Fibroblast of skin of right quadriceps (primary cell): ENCODE measurements at regions not wholly inside any gene's neighbourhood (a gene's known extent, or its start where the extent isn't known, plus 50 kb on each side); places are given as distances from the start of the nearest gene placed in this dataset.

Experiments used
- DNase-seq: peaks from one replicate; pipeline ENCODE4 v3.0.0-alpha.2; 2013

- peak; percentile 7 for DNase-seq
Measured at GRCh38 chr3:118001380-118001779, 1033.3 kb downstream of the IGSF11 start.

GRCh38 chr3:118011910-118012309, 1022.7 kb downstream of the IGSF11 start:
- DNase-seq: no peak

DNA sequence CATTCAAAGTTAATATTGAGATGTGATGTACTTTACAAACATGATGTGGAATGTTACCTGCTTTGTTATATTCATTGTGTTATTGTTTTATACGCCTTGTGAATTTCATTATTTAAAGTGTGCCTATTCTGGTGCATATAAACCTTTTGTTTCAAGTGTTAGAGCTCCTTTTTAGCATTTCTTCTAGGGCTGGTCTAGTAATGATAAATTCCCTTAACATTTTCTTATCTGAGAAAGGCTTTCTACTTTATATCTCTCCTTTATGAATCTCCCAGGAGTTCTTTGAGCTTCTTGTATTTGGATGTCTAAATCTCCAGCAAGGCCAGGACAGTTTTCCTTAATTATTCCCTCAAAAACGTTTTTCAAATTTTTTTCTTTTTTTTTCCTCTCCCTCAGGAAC, 1005.6 kb downstream of the IGSF11 start:
- no peak for DNase-seq

DNA sequence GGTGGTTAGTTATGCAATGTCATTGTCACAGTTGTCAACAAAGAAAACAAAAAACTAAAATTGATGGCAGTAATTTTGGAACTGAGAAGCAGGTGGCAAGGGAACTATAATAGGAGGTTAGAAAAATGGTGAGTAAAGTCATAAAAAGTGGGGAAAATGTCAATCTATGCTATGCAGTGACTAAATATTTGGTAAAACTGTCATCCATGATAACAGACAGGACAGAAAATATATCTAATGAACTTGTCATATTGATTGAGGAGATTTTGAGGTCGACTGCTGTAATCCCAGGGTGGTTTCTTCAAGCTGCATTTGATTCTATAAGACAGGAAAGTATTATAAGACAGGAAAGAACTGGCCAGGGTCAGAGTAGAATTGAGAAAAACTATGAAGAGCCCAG, 998.4 kb downstream of the IGSF11 start:
- DNase-seq: no peak

- DNase-seq: no peak
Measured at GRCh38 chr3:118055381-118055780, 979.3 kb downstream of the IGSF11 start.

DNA sequence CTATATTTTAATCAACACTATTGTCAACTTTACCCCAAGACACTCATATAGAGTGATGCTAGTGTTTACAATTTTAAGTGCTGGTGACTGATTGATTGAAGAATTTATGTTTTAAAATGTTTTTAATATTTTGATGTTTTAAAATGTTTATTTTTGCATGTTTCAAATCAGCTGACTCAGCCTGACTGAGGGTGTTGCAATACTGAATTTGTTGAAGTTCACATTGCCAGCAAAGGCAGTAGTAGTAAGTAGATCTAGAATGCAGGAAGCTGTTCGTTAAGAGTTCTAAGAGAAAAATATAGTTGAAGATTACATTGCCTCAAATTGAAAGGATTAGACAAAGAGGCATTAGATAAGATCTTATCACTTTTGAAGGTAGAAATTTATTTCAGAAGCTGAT, 977.6 kb downstream of the IGSF11 start:
- DNase-seq: no peak

GRCh38 chr3:118059096-118059495, 975.5 kb downstream of the IGSF11 start:
- no peak for DNase-seq

- DNase-seq: no peak
Measured at GRCh38 chr3:118067439-118067838, 967.2 kb downstream of the IGSF11 start.

DNA sequence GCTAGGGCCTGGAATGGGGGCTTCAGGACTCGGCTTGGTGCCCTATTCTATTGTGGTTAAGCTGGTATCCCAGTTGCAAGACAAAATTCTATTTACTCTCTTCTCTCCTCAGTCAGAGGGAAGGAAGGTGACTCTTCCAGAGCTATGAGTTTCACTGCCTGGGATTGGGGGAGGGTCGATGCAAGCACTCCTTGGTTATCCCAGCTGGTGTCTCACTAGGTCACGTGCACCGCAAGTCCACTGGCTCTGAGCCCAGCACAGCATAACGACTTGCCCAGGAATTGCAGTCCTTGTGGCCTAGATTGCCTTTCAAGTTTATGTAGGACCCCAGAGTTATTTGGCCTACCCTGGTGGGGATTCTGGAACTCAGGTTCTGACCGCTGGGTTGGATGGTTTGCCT, 958.8 kb downstream of the IGSF11 start:
- DNase-seq: peak; percentile 2

- DNase-seq: no peak
Measured at GRCh38 chr3:118077332-118077731, 957.3 kb downstream of the IGSF11 start.

GRCh38 chr3:118080889-118081288, 953.8 kb downstream of the IGSF11 start:
- DNase-seq: no peak

- DNase-seq: no peak
Measured at GRCh38 chr3:118088696-118089095, 946.0 kb downstream of the IGSF11 start.

DNA sequence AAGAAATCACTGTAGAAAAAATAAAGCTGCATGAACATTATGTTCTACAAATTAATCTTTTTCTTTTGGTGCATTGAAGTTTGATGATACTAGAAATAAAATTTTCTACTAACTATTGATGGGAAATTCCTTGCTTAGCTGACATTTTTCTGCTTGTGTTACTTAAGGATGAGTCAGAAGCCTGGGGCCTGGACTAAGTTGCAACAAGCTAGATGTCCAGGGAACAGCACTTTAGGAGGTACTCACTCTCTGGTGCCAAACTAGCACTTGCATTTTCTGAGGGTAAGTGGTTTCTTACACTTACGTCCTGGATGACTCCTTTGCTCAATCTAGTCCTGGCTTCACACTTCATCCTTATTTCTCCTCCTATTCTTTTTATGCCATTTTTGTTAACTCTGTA, 945.1 kb downstream of the IGSF11 start:
- DNase-seq: no peak

DNA sequence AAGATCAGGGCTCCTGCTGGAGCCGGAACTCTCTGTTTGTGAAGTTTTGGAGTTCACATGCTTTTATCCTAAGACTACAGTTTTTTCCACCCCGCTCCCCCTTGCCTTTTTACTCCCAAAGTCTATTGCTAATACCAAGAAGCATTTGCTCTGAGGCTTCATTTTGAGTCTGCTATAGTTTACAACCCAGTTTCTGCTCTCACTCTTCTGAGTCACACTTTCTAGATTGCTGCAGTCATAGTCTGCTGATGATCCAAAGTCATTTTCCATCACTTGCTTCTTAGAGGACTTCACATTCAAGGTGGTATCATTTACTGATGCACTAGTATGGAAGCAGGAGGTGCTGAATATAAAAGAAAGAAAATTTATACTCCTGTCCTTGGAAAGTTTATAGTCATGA, 937.4 kb downstream of the IGSF11 start:
- no peak for DNase-seq

DNA sequence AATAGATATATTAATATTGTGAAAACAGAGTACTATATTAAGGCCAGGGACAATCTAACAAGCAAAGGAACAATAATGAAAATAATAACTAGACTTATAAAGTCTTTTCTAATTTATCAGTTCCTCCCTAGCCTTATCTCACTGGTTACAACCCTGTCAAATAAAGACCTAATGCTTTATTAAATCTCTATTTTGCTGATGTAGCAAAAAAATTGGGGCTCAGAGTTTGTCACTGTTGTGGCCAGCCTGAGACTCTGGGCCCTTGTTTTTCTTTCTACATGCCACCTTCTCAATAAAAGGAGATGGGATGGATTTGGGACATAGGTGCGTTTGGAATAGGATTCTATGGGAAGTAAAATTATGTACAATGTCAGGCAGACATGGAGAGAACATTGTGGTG, 937.0 kb downstream of the IGSF11 start:
- DNase-seq: no peak

DNA sequence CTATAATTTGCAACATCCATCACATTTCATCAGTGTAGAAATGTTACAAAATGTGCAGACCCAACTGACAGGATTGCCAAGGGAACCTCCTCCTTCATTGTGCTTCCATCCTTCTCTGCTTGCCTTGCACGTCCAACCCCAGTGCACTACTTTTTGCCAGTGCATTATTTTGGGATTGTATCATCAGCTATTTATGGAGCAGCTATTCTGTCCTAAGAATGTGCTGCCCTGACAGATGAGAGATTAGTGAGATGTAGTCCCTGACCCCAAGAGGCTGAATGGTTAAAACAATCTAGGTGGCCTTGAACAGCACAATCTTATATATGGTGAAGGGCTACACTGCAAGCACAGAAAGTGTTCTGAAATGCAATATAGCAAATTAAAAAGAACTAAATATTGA, 935.8 kb downstream of the IGSF11 start:
- no peak for DNase-seq

GRCh38 chr3:118101891-118102290, 932.8 kb downstream of the IGSF11 start:
- no peak for DNase-seq

- DNase-seq: no peak
Measured at GRCh38 chr3:118102737-118103136, 931.9 kb downstream of the IGSF11 start.

- no peak for DNase-seq
Measured at GRCh38 chr3:118108201-118108600, 926.4 kb downstream of the IGSF11 start.

DNA sequence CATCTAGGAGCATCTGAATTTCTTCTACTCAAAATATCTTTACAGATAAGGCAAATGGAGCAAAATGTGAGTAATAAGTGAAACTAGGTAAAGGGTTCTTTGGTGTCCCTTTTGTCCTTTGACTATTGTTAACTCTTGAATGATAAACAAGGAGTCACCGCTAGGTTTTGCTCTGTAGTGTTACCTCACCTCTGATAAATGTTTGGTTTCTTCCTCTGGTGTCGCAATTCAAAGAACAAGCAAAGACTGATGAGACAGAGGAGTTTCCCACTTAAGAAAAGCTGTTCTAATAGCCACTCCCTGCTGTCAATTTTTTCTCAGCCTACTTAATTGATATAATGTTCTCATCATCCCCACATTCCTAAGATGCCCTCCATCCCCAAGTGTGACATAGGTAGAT, 925.9 kb downstream of the IGSF11 start:
- DNase-seq: no peak

- DNase-seq: peak; percentile 2
Measured at GRCh38 chr3:118110211-118110610, 924.4 kb downstream of the IGSF11 start.

DNA sequence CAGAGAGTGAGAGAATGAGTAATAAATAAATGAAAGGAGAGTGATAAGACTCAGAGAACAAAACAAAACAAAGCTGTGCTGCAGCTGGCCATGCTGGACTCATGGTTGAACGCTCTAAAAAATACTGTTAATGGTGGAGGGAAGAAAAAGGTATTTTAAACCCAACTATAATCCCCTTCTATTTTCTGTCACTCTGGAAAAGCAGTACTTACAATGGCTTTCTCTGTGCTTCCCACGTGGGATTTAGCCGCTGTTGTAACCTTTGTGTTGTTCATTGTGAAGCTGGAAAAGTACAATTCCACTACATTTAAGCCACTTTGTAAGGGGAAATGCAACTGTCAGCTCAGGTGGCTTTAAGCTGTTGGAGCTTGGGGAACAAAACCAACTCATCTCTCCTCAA, 917.7 kb downstream of the IGSF11 start:
- DNase-seq: no peak

GRCh38 chr3:118126751-118127150, 907.9 kb downstream of the IGSF11 start:
- no peak for DNase-seq

DNA sequence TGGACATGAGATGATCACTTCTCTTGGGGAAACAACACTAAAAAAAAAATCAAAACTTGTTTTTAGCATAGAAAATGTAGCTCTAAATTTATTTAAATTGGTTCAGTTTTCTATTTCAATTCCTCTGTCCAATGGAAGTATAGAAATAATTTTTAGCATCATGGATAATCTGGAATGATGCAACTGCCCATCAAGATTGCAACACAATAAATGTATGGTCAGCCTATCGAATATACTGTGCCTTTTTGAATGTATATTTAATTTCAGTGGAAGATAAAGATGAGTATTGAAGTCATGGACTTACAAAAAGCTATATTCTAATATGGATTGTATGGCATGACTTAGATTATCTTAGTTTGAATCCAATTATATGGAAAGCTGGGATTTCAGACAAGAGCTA, 906.7 kb downstream of the IGSF11 start:
- no peak for DNase-seq

GRCh38 chr3:118128886-118129285, 905.8 kb downstream of the IGSF11 start:
- peak; percentile 74 for DNase-seq

DNA sequence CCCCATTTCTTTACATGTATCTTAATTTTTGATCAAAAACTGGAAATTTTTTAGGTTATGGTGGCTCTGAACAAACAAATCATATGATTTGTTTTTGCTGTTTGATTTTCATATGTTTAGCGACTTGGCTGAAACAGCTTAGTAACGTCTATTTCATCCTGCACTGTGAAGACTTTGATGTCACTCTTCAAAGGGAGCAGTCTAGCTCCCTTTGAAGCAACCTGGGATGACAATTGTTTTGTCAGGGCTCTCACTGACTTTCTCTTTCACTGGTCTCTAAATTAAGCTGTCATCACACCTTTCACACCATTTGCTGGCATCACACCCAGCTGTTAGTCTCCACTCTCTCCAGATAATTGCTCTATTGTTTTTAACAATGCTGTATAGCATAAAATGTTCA, 896.9 kb downstream of the IGSF11 start:
- no peak for DNase-seq
